HepG2 (cell line): ENCODE measurements at regions not wholly inside any gene's neighbourhood (a gene's known extent, or its start where the extent isn't known, plus 50 kb on each side); places are given as distances from the start of the nearest gene placed in this dataset.

Source experiments
- EP300 ChIP-seq, 3 experiments: sonication (generic) in 1 of 3; formaldehyde crosslinking in 1 of 3; IDR thresholded peaks; 2 replicates each; pipeline versions ENCODE4 v1.5.1 to v1.6.1; 2011 to 2020; ENCODE audit warnings: low read depth in 2 of 3, low read length in 2 of 3, borderline replicate concordance in 1 of 3, improper control_type of control experiment in 1 of 3, mild to moderate bottlenecking in 1 of 3, missing genetic modification reagents in 1 of 3, moderate library complexity in 1 of 3
- FOXP1 ChIP-seq, 2 experiments: fragments of 450-650 bp in 1 of 2; IDR thresholded peaks; 2 replicates each; pipeline ENCODE4 v1.6.1; 2017 to 2018; ENCODE audit warnings: antibody characterized with exemption in 1 of 2
- GATA4 ChIP-seq: sonication (generic); IDR thresholded peaks from 2 replicates; pipeline ENCODE4 v1.6.1; 2016; ENCODE audit warnings: antibody characterized with exemption, low read depth, borderline replicate concordance
- HDAC2 ChIP-seq: sonication (generic); formaldehyde crosslinking; IDR thresholded peaks from 2 replicates; pipeline ENCODE4 v1.4.0; 2020; ENCODE audit warnings: missing genetic modification reagents
- HIC2 ChIP-seq: sonication (generic); formaldehyde crosslinking; IDR thresholded peaks from 2 replicates; pipeline ENCODE4 v1.9.0; 2022; ENCODE audit warnings: low read depth, missing genetic modification reagents
- MAX ChIP-seq: IDR thresholded peaks from 2 replicates; pipeline ENCODE4 v1.6.1; 2012; ENCODE audit warnings: inconsistent platforms
- MEIS1 ChIP-seq: sonication (generic); formaldehyde crosslinking; IDR thresholded peaks from 2 replicates; pipeline ENCODE4 v1.9.0; 2021; ENCODE audit warnings: mild to moderate bottlenecking, missing genetic modification reagents, moderate library complexity, borderline replicate concordance
- MIER2 ChIP-seq: IDR thresholded peaks from 2 replicates; pipeline ENCODE4 v1.6.1; 2016; ENCODE audit warnings: missing biosample characterization, missing genetic modification reagents
- PBX3 ChIP-seq: sonication (generic); formaldehyde crosslinking; IDR thresholded peaks from 2 replicates; pipeline ENCODE4 v1.8.1; 2023; ENCODE audit warnings: missing genetic modification reagents, inconsistent platforms, borderline replicate concordance
- SOX5 ChIP-seq: IDR thresholded peaks from 2 replicates; pipeline ENCODE4 v1.6.1; 2016; ENCODE audit warnings: borderline replicate concordance
- ZBTB7B ChIP-seq: sonication (generic); formaldehyde crosslinking; IDR thresholded peaks from 2 replicates; pipeline ENCODE4 v1.4.0; 2020; ENCODE audit warnings: missing genetic modification reagents
- ZNF350 ChIP-seq: sonication (generic); formaldehyde crosslinking; IDR thresholded peaks from 2 replicates; pipeline ENCODE4 v1.4.0; 2020; ENCODE audit warnings: mild to moderate bottlenecking, low read depth, missing genetic modification reagents, borderline replicate concordance
- ZNF430 ChIP-seq: sonication (generic); formaldehyde crosslinking; IDR thresholded peaks from 2 replicates; pipeline ENCODE4 v1.9.0; 2021; ENCODE audit warnings: mild to moderate bottlenecking, missing genetic modification reagents
- ZNF598 ChIP-seq: sonication (generic); formaldehyde crosslinking; IDR thresholded peaks from 2 replicates; pipeline ENCODE4 v1.5.1; 2020; ENCODE audit warnings: mild to moderate bottlenecking, missing genetic modification reagents, borderline replicate concordance
- ZNF720 ChIP-seq: sonication (generic); formaldehyde crosslinking; IDR thresholded peaks from 2 replicates; pipeline ENCODE4 v1.4.0; 2020; ENCODE audit warnings: missing genetic modification reagents
- TF ChIP-seq, protein P1 (sequence below): sonication (generic); formaldehyde crosslinking; IDR thresholded peaks from 2 replicates; pipeline ENCODE4 v1.5.1; 2020; ENCODE audit warnings: mild to moderate bottlenecking, missing genetic modification reagents, moderate library complexity
- TF ChIP-seq, protein P2 (sequence below): sonication (generic); IDR thresholded peaks from 2 replicates; pipeline ENCODE4 v1.6.1; 2016; ENCODE audit warnings: low read depth, borderline replicate concordance
- TF ChIP-seq, protein P3 (sequence below): sonication (generic); formaldehyde crosslinking; IDR thresholded peaks from 2 replicates; pipeline ENCODE4 v1.4.0; 2020; ENCODE audit warnings: missing genetic modification reagents, borderline replicate concordance

- TF ChIP-seq PBX3 = no peak
- no peak for TF ChIP-seq FOXP1 (IDR thresholded peaks at IDR 0.05)
- TF ChIP-seq FOXP1 (CRISPR knock-in tag; IDR thresholded peaks at IDR 0.05) = 0 out of 2 replicates have a peak, but pooled peaks have one; percentile 7
- no peak for TF ChIP-seq ZNF720
- TF ChIP-seq, protein P1, sequence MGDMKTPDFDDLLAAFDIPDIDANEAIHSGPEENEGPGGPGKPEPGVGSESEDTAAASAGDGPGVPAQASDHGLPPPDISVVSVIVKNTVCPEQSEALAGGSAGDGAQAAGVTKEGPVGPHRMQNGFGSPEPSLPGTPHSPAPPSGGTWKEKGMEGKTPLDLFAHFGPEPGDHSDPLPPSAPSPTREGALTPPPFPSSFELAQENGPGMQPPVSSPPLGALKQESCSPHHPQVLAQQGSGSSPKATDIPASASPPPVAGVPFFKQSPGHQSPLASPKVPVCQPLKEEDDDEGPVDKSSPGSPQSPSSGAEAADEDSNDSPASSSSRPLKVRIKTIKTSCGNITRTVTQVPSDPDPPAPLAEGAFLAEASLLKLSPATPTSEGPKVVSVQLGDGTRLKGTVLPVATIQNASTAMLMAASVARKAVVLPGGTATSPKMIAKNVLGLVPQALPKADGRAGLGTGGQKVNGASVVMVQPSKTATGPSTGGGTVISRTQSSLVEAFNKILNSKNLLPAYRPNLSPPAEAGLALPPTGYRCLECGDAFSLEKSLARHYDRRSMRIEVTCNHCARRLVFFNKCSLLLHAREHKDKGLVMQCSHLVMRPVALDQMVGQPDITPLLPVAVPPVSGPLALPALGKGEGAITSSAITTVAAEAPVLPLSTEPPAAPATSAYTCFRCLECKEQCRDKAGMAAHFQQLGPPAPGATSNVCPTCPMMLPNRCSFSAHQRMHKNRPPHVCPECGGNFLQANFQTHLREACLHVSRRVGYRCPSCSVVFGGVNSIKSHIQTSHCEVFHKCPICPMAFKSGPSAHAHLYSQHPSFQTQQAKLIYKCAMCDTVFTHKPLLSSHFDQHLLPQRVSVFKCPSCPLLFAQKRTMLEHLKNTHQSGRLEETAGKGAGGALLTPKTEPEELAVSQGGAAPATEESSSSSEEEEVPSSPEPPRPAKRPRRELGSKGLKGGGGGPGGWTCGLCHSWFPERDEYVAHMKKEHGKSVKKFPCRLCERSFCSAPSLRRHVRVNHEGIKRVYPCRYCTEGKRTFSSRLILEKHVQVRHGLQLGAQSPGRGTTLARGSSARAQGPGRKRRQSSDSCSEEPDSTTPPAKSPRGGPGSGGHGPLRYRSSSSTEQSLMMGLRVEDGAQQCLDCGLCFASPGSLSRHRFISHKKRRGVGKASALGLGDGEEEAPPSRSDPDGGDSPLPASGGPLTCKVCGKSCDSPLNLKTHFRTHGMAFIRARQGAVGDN (CRISPR knock-in tag) = peak; percentile 54
- peak; percentile 99 for TF ChIP-seq HIC2 (CRISPR knock-in tag)
- TF ChIP-seq, protein P2, sequence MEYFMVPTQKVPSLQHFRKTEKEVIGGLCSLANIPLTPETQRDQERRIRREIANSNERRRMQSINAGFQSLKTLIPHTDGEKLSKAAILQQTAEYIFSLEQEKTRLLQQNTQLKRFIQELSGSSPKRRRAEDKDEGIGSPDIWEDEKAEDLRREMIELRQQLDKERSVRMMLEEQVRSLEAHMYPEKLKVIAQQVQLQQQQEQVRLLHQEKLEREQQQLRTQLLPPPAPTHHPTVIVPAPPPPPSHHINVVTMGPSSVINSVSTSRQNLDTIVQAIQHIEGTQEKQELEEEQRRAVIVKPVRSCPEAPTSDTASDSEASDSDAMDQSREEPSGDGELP = peak; percentile 19; the same call in 1 of the 2 replicates
- peak; percentile 35; the same call in 1 of the 2 replicates for TF ChIP-seq HDAC2
- TF ChIP-seq EP300 (IDR thresholded peaks at IDR 0.05; ENCODE audit: low read depth in 2 of 2, low read length in 2 of 2) = peak in 1 of 2 experiments; percentile 40; a peak in 1 of 4 replicates
- peak; percentile 69 for TF ChIP-seq EP300 (CRISPR knock-in tag; IDR thresholded peaks at IDR 0.05; ENCODE audit: borderline replicate concordance)
- TF ChIP-seq ZNF350 (CRISPR knock-in tag) = peak; percentile 56; the same call in 1 of the 2 replicates
- peak; percentile 47 for TF ChIP-seq MAX
- peak; percentile 79; the same call in 1 of the 2 replicates for TF ChIP-seq ZNF430 (CRISPR knock-in tag)
- TF ChIP-seq GATA4 = no peak
- TF ChIP-seq MIER2 (CRISPR knock-in tag) = peak; percentile 22; the same call in 1 of the 2 replicates
- 0 out of 2 replicates have a peak, but pooled peaks have one; percentile 23 for TF ChIP-seq ZBTB7B
- no peak for TF ChIP-seq ZNF598 (CRISPR knock-in tag)
- TF ChIP-seq, protein P3, sequence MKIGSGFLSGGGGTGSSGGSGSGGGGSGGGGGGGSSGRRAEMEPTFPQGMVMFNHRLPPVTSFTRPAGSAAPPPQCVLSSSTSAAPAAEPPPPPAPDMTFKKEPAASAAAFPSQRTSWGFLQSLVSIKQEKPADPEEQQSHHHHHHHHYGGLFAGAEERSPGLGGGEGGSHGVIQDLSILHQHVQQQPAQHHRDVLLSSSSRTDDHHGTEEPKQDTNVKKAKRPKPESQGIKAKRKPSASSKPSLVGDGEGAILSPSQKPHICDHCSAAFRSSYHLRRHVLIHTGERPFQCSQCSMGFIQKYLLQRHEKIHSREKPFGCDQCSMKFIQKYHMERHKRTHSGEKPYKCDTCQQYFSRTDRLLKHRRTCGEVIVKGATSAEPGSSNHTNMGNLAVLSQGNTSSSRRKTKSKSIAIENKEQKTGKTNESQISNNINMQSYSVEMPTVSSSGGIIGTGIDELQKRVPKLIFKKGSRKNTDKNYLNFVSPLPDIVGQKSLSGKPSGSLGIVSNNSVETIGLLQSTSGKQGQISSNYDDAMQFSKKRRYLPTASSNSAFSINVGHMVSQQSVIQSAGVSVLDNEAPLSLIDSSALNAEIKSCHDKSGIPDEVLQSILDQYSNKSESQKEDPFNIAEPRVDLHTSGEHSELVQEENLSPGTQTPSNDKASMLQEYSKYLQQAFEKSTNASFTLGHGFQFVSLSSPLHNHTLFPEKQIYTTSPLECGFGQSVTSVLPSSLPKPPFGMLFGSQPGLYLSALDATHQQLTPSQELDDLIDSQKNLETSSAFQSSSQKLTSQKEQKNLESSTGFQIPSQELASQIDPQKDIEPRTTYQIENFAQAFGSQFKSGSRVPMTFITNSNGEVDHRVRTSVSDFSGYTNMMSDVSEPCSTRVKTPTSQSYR (CRISPR knock-in tag) = peak; percentile 25; the same call in 1 of the 2 replicates
- TF ChIP-seq SOX5 (CRISPR knock-in tag) = peak; percentile 72; the same call in 1 of the 2 replicates
- 0 out of 2 replicates have a peak, but pooled peaks have one; percentile 28 for TF ChIP-seq MEIS1 (CRISPR knock-in tag)
Observed at GRCh38 chr2:234843411-234843810, 108.4 kb upstream of the SH3BP4 start (continued).
